ENCODE measurements at regions not wholly inside any gene's neighbourhood (a gene's known extent, or its start where the extent isn't known, plus 50 kb on each side); places are given as distances from the start of the nearest gene placed in this dataset.

DNA sequence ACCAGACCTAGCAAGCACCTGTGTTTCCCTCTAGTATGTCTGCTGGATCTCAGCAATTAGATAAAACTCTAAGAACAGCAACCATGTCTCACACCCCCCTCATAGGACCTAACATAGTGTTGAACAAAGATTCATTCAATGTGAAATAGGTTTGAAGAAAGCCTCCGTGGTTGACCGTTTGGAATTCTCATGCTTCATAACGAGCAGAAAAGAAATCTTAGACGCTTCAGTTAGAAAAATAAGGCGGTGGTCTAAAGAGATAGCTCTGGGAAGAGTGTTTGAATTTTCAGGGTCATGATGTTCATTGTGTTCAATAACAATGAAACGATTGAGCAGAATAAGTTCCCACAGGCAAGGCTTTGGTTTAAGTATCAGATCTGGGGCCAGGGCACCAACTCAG lies 332.9 kb downstream of the COG6 start:
- Mint-ChIP-seq H3K36me3 (ENCODE audit: unreplicated experiment) (no peaks in the 10 kb centered on the region), H3K4me1 (ENCODE audit: unreplicated experiment) (no peaks in the 10 kb centered on the region), H3K4me3 (ENCODE audit: unreplicated experiment) (no peak overlapping the region), H3K27me3 (ENCODE audit: unreplicated experiment) (no peaks in the 10 kb centered on the region), H3K9me3 (ENCODE audit: unreplicated experiment) (no peaks in the 10 kb centered on the region), H3K27ac (ENCODE audit: unreplicated experiment) (no peak overlapping the region)
- no peak for DNase-seq (ENCODE audit: extremely low spot score, unreplicated experiment)
- TF ChIP-seq, protein P1, sequence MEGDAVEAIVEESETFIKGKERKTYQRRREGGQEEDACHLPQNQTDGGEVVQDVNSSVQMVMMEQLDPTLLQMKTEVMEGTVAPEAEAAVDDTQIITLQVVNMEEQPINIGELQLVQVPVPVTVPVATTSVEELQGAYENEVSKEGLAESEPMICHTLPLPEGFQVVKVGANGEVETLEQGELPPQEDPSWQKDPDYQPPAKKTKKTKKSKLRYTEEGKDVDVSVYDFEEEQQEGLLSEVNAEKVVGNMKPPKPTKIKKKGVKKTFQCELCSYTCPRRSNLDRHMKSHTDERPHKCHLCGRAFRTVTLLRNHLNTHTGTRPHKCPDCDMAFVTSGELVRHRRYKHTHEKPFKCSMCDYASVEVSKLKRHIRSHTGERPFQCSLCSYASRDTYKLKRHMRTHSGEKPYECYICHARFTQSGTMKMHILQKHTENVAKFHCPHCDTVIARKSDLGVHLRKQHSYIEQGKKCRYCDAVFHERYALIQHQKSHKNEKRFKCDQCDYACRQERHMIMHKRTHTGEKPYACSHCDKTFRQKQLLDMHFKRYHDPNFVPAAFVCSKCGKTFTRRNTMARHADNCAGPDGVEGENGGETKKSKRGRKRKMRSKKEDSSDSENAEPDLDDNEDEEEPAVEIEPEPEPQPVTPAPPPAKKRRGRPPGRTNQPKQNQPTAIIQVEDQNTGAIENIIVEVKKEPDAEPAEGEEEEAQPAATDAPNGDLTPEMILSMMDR (IDR thresholded peaks at IDR 0.05), result no peak

DNA sequence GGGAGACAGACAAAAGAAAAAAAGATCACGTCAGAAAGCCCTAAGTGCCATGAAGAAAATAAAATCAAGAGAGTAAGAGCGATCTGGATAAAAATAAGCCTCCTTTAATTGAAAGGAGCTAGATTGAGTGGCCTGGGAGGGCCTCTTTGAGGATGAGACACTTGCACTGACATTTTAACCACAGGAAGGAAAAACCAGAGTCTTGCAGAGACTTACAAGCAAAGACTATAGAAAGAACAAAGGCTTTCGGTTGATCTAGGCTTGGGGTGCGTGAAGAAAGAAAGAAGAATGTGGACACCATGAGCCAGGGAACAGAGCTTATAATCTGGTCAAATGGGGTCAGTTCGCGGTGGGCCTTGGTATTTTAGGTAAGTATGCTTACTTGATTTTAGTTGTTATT lies 342.7 kb downstream of the COG6 start:
- Mint-ChIP-seq H3K27ac (ENCODE audit: unreplicated experiment) (no peak overlapping the region), H3K36me3 (ENCODE audit: unreplicated experiment) (no peaks in the 10 kb centered on the region), H3K27me3 (ENCODE audit: unreplicated experiment) (no peaks in the 10 kb centered on the region), H3K4me3 (ENCODE audit: unreplicated experiment) (no peak overlapping the region), H3K4me1 (ENCODE audit: unreplicated experiment) (no peaks in the 10 kb centered on the region), H3K9me3 (ENCODE audit: unreplicated experiment) (no peaks in the 10 kb centered on the region)
- TF ChIP-seq, protein P1 (IDR thresholded peaks at IDR 0.05), result no peak
- DNase-seq (ENCODE audit: extremely low spot score, unreplicated experiment), result no peak

DNA sequence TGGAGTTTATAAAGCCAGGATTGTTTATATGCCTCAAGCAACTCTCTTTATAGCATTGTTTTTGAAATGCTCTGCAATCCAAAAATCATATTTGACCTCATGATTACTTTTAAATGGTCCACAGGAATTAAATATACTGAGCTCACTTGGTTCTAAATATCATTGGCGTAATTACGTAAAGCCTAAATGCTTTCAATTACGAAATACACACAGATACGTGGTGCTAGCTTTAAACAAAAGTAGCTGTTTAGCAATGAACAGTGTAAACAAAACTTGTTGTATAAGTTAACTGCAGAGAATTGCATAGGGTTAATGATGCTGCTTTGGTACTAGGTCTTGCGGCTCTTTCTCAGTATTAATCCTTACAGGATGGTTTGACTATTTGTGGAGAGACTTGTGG lies 346.6 kb downstream of the COG6 start:
- Mint-ChIP-seq H3K9me3 (ENCODE audit: unreplicated experiment) (no peaks in the 10 kb centered on the region), H3K4me3 (ENCODE audit: unreplicated experiment) (no peak overlapping the region), H3K4me1 (ENCODE audit: unreplicated experiment) (no peaks in the 10 kb centered on the region), H3K36me3 (ENCODE audit: unreplicated experiment) (no peaks in the 10 kb centered on the region), H3K27ac (ENCODE audit: unreplicated experiment) (no peak overlapping the region), H3K27me3 (ENCODE audit: unreplicated experiment) (no peaks in the 10 kb centered on the region)
- no peak for DNase-seq (ENCODE audit: extremely low spot score, unreplicated experiment)
- TF ChIP-seq, protein P1 (IDR thresholded peaks at IDR 0.05), result no peak

DNA sequence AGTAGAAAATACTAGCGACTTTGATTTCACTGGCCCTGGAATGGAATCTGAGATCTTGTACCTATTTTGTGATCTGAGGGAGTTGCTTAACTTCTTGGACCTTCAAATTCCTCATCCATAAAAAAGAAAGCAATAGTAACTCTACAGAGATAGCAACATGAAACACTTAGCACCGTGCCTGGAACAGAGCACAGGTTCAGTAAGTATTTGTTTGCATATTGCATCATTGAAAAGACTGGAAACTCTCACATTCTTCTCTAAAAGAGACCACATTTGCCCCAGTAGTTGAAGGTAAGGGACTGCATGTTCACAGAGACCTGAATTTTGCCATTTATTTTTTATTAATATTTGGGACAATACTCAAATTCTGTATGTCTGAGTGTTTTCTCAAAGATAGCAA lies 358.1 kb downstream of the COG6 start:
- Mint-ChIP-seq H3K4me1 (ENCODE audit: unreplicated experiment) (no peaks in the 10 kb centered on the region), H3K9me3 (ENCODE audit: unreplicated experiment) (peaks cover 13% of the 10 kb centered on the region), H3K27me3 (ENCODE audit: unreplicated experiment) (peaks cover 13% of the 10 kb centered on the region), H3K4me3 (ENCODE audit: unreplicated experiment) (no peak overlapping the region), H3K27ac (ENCODE audit: unreplicated experiment) (no peak overlapping the region), H3K36me3 (ENCODE audit: unreplicated experiment) (no peaks in the 10 kb centered on the region)
- DNase-seq (ENCODE audit: extremely low spot score, unreplicated experiment), result no peak
- TF ChIP-seq, protein P1 (IDR thresholded peaks at IDR 0.05), result no peak

DNA sequence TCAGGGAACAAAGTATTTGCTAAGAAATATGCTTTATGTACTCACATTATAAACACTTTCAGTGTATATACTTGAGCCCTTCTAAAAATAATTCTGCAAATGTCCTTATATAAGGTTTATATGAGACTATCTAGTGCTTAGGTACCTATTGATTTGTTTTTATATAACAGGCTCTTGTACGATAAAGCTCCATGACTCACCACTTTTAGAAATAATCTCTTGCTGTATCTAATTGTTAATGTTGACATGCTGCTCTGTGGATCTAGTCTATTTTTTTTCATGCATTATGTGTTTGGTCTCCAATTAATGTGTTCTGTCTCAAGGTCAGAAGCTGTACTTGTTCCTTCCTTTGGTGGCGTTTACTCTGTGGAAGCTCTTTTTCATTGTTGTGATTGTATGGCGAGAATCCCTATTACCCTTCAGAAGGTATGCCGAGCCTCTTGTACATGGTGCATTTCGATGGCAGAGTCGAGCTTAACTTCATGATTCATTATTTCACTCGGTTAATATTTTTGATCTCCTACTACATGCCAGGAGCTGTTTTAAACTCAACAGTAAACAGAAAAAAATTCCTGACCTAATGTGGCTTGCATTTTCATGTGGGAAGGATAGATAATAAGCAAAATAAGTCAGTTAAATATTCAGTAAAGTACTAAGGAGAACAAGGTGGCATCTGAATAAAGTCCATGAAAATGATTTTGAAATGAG lies 361.6 kb downstream of the COG6 start:
- no peak overlapping the region for H3K27ac Mint-ChIP-seq (ENCODE audit: unreplicated experiment)
- no peak for DNase-seq (ENCODE audit: extremely low spot score, unreplicated experiment)
- H3K9me3 Mint-ChIP-seq (ENCODE audit: unreplicated experiment), result no peaks in the 10 kb centered on the region

More for the DNA sequence above, 361.6 kb downstream of the COG6 start:
- Mint-ChIP-seq H3K27me3 (ENCODE audit: unreplicated experiment) (peaks cover 3% of the 10 kb centered on the region), H3K36me3 (ENCODE audit: unreplicated experiment) (no peaks in the 10 kb centered on the region), H3K4me3 (ENCODE audit: unreplicated experiment) (no peak overlapping the region), H3K4me1 (ENCODE audit: unreplicated experiment) (no peaks in the 10 kb centered on the region)
- TF ChIP-seq, protein P1 (IDR thresholded peaks at IDR 0.05), result no peak
